GM19351 (cell line): ENCODE measurements at regions not wholly inside any gene's neighbourhood (a gene's known extent, or its start where the extent isn't known, plus 50 kb on each side); places are given as distances from the start of the nearest gene placed in this dataset.

Experiments
- ATAC-seq: cut with Tn5 transposase; IDR thresholded peaks from one replicate; pipeline ENCODE4 v1.9.1; 2021; ENCODE audit warnings: mild to moderate bottlenecking, moderate library complexity; ENCODE audit not compliant: unreplicated experiment

DNA sequence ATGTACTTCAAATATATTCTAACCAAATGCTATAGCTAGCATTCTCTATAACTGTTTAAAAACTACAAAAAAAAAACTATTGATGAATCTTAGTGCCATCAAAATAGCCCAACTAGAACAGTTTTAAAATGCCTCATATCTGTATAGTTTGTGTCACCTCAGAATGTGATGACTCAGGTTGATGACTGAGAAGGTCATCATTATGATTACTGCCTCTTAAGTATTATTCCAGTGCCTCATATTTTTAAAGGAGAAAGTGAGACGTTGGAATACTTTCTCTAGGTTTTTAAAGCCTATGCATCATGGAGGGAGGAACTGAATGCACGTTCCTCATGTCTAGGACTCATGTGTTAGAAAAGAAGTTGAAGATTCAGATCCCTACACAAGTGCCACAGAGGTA lies 88.2 kb downstream of the TMA16 start:
- no peak for ATAC-seq

DNA sequence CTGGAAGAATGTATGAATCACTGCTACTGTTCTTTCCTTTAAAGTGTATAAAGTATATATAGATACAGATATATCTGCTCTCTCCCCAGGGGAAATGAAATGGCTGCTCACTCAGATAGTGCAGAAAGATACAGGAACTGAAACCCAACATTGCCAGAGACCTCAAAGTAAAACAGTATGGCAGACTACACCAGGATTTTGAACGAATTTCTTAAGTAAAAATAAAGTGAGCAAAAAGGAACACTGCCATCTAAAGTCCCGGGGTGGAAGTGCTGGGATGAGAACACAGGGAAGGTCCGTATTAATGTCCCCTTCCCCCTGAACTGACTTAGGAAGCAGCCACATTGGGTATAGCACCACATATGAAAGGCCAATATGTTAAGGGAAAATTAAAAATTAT lies 93.4 kb downstream of the TMA16 start:
- peak; percentile 59 for ATAC-seq

DNA sequence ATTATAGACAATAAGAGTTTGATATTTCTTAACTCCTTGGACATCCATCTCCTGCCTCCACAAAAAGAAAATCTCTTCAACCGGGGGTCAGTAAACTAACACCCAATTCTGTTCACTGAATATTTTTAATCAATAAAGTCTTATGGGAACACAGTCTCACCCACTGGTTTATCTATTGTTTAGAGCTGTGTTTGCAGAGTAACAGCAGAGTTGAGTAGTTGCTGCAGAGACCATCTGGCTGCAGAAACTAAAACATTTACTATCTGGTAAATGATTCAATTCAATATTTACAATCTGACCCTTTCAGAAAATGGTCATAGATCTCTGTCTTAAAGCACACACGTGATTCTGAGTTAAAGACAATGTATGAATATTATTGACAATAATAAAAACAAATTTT lies 94.0 kb downstream of the TMA16 start:
- ATAC-seq, result no peak

DNA sequence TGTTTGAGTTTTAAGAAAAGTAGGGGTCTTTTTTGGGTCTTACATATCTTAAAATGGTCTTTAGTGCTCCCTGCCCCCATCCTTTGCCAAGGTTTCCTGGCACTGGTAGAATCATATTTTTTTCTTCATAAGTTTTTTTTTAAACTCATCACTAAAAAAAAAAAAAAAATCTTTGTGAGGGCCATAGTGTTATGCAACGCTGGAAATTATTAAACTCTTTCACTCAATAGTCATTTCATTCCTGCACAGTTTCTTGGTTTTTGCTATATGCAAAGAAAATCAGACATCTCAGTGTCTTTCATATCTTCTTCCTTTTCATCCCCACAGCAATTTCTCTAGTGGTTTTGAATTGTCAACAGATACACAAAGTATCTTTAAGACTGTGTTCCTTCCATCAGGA lies 95.6 kb downstream of the TMA16 start:
- ATAC-seq, result peak; percentile 35

DNA sequence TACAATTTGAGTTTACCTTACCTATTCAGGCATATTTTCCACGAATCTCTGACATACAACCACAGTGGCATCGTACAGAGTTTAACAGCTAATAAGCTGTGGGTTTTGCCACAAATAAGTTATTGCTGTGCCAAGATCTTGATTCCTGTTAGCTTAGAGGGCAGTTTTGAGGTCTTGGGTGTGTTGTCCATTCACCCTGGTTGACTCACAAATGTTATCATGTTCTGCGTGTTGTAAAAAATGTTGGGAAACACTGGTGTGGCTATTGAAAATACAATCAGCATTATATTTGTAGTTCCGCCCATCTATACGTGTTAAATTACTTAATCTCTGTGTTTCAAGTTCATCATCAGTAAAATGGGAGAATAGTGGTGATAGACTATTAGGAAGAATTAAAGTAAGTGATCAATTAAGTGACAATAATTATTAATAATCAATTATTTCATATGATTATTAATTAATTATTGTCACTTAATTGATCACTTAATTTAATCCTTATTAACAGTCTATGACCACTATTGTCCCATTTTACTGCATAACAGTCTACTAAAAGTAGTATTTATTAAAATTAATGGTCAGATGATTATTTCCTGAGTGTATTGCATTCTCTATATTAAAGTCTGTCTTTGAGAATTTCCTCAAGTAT lies 96.3 kb downstream of the TMA16 start:
- no peak for ATAC-seq

DNA sequence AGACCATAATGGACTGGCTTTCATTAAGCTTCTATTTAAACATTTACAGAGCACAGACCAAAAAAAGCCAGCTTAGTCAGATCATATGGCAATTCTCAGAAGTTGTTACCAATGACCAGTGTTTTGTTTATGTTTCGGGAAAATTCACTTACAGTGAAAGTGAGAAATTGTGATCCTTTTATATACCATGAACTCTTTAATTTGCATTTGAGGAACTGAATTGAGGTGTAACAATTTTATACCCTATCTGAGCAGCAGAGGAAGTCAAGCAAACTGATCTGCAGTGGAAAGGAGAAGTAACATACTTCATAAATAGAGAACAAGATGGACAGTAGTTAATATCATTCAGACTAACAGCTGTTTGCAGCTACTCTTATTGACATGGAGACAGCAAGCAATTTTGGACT lies 97.1 kb downstream of the TMA16 start:
- peak; percentile 80 for ATAC-seq

DNA sequence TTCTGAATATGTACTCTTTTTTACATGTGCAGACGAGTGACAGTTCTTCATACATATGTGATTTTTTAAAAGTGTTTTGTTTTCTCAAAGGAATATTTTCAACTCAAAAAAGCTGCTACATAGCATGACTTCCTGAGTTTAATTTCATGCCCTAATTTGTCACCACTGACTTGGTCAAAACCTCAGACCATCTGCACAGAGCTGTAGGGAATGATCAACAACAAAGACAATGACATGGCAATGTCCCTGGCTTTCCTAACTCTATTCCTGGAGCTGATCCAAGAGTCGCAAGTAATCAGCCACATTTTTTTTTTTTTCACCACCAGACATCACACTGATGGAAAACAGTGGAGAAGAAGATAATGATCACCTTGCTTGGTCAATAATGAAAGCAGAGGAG lies 97.7 kb downstream of the TMA16 start:
- no peak for ATAC-seq

DNA sequence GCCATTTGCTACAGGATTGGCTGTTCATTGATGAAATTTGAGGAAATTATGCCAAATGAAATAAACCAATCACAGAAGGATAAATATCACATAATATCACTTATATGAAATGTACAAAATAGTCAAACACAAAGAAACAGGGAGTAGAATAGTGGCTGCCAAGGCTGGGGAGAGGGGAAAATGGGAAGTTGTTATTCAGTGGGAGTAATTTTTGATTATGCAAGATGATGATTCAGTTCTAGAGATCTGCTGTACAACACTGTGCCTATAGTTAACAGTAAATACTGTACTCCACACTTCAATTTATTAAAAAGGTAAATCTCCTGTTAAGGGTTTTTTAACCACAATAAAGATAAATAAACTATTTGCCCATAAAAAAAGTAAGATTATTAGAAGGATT lies 101.1 kb downstream of the TMA16 start:
- ATAC-seq, result no peak

DNA sequence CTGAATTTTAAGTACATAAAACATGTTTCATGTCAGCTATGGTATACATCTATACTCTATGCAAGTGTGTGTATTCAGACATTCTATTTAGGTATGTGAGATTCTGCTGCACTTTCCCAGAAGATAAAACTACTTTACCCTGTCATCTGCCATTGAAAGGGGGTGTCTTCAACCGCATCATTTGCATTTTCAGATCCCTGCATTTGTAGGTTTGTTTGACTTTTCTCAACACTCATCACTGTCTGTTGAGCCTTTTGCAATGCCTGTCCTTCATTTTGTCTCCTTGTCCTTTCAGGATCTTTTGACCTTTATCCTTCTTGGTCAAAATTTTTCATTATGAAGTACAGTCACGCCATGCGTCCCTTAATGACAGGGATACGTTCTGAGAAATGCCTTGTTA lies 103.5 kb downstream of the TMA16 start:
- ATAC-seq, result peak; percentile 86

DNA sequence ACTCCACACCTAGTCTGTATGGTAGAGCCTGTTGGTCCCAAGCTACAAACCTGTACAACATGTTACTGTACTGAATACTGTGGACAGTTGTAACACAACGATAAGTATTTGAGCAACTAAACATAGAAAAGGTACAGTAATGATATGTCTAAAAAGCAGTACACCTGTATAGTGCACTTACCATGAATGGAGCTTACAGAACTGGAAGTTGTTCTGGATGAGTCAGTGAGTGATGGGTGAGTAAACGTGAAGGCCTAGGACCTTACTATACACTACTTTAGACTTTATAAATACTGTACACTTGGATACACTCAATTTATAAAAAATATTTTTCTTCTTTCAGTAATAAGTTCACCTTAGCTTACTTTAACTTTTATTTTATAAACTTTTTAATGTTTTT lies 104.0 kb downstream of the TMA16 start:
- ATAC-seq, result peak; percentile 36

DNA sequence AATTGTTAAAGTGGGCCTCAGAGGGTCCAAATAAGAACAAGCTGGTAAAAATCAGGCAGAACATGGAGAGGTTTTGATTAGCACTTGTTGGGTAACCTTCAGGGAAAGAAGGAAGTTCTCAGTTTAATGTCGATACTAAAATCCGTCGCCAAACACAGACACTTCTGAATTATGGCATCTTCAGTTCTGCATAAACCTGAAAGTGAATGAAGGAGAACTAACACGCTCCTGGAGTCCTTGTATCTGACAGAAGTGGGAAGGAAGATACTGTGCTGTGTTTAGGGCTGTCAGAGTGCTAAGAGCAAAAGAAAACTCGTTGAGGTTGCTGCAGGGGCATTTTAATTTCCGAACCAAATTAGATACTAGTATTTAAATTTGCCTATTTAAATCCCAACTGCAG lies 106.2 kb downstream of the TMA16 start:
- no peak for ATAC-seq

DNA sequence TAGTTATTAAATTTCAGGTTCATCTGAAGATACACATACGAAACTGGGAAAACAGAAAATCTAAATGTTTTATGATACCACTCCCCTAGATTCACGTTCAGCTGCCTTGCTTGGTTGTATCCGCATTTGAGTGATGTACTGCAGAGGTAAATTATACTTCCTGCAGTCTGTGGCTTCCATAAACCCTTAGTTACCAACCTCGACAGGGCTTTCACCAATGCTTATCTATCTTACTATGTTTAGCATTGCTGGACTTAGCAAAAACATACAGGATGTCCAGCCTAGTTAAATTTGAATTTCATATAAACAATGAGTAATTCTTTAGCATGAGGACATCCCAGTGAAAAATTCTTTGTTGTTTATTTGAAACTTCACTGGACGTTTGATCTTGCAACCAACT lies 108.8 kb downstream of the TMA16 start:
- ATAC-seq, result no peak

DNA sequence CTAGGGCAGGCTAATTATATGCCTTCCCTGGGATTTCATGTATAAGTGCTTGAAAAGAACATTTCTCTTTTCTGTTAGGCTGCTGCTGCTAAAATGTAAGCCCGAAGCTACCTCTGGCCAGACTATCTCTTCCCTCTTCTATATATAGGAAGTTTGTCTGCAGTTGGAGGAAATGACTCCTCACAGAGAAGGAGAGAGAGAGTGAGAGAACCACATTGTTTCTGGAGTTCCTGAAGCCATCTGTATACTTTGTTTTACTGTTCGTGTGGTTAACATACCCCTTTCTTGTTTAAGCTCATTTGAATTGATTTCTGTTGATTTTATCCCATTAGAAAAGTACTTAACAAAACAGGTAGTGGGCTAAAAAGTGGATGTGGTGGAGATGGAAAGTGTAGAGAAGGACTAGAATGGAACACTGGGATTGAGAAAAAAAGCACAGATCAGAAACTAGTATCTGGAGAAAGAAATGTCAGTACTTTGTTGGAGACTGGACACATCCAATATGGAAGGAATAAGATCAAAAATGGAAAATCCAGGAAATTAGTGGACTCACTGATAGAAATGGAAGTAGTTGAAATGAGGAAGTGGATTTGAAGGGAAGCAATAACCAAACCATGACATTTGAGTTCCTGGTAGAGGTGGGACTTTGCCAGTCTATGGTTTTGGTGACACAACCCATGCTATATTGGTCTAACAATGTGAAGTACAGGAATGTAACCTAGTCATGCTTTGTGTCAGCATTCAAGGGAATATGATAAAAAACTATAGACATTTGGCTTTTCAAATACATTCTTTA lies 112.6 kb downstream of the TMA16 start:
- peak; percentile 16 for ATAC-seq

DNA sequence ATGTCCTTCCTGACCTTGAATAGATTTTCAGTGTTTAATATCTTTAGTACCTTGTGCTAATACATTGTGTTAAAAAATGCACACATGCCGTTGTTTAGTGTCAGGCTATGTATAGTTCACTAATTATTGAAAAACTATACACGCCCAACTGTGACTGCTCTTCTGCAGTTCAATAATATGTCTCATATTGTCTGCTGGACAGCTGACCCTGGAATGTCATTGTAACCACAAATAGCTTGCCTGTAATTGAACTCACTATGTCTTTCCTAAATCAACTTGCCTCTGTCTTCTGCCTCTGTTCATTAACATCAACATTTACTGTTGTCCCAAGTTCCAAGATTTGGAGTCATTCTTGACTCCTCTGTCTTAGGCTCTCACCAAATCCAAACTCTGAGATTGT lies 114.5 kb downstream of the TMA16 start:
- ATAC-seq, result no peak

DNA sequence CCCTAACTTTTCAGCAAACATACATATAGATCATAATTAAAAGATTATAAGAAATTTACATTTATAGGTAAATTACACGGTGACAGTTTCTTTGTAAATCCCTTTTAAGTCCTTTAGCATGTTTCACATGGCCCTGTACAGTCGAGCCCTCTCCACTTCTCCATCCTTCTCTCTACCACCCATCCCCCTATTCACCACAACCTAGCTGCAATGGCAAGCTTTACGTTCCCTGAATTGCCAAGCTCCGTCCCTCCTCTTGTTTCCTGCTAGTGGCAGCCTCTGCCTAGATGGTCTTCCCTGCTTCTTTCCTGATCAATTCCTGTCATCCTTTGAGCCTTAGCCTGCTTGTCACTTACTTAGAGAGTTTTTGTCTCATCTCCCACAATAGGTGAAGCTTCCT lies 116.2 kb downstream of the TMA16 start:
- no peak for ATAC-seq

DNA sequence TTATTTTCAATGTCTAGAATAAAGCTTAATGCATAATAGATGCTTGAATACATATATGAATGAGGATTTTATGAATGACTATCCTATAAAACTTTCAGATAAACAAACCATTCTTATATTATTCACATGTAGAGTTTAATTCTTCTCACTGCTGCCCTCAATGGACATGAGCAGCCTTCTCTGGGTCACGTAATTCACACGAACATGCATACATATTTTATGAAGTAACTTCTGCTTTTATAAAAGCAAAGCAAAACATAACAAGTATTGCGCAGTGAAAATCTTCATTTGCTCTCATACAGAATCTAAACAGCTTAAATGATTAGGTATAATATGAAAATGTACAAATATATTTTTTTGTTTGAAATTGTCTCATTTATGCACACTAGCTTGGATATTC lies 116.7 kb downstream of the TMA16 start:
- ATAC-seq, result peak; percentile 28

DNA sequence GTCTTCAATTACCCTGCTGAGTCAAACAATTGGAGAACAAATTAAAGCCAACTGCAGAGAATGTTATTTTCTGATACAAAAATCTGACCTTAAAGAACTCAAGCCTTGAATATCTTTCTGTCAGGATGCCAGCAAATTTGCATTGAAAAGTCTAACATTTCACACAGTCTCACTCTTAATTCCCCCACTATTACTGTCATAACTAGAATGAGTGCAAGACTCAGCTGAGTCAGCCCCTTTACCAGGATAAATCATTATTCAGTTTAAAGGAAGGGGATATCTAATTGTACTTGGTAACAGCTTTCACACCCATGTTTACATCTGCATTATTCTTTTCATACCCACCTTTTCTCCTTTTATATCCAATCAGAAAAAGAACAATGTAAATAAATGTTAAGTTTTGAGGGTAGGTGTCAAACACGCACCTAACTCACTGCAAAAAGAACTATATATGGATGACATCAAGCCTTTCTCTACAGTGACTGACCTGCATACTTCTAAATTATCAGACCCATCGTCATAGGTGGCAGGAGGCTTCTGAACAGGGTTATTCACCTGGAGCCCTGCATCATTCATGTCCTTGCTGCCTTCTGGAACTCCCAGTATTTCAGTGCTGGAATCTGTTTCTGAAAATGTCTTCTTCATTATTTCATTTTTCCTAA lies 117.4 kb downstream of the TMA16 start:
- ATAC-seq, result peak; percentile 69

DNA sequence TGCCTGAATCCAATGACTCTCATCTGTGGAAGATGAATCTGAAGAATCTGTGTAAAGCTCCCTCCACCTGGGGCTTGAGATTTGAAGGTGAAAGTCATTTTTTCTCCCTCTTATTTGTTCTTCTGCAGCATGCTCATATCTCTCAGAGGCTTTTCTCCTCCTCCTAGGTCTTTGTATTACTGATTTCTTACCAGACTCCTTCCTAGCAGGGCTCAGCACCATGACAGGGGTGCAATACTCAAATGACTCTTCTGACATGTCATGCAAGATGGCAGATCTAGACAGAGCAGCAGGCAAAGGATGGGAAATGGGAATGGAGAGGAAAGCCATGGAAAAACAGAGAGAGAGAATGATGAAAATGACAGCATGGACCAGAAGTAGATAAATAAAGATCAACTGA lies 118.3 kb downstream of the TMA16 start:
- ATAC-seq, result no peak

DNA sequence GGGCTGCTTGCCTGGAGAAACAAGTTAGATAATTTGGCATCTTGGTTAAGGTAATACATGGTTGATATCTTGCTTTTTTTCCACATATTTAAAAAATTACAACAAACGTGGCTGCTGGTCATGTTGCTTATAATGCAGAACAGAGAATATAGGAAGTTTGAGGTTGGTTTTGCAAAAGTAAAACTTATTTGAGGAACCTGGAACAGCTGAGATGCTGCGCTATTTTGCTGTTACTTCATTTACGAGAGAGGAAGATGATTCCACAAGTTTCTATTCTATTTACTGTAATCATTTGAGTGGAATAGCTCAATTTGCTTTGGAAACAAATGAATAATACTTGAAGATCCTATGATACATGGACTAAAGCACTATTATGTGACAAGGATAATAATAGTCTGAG lies 118.9 kb downstream of the TMA16 start:
- ATAC-seq, result no peak

DNA sequence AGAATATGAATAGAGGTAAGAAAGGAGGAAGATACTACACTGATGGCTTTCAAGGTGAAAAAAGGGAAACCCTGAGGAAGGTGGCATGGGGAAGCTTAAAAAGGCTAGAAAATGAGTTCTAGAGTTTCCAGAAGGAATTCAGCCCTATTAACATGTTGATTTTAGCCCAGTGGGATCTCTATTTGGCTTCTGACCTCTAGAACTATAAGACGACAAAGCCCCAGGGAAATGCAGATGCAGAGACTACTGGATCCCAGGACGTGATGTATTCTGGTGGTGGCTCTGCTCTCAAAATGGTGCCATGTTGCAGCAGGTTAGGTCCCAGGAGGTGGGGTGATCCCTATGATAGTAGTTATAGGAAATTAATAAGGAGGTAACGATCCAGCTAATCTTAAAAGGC lies 120.4 kb downstream of the TMA16 start:
- ATAC-seq, result no peak

DNA sequence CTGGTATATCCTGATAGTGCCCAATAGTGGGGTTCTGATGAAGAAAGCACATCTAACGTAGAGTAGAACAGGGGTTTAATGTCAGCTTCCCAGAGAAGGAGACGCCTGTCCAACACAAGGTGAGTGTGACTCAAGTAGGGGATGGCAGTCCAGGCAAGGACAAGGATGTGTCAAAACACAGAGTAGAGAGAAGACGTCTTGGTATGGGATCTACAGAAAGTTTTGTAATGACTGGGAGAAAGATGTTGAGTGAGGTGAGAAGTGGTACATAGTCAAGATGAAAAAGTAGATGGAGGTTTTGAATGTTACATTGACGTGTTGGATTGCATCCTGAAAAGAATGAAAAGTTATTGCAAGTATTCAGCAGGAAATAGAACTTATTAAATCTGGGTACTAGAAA lies 124.4 kb downstream of the TMA16 start:
- ATAC-seq, result peak; percentile 42

DNA sequence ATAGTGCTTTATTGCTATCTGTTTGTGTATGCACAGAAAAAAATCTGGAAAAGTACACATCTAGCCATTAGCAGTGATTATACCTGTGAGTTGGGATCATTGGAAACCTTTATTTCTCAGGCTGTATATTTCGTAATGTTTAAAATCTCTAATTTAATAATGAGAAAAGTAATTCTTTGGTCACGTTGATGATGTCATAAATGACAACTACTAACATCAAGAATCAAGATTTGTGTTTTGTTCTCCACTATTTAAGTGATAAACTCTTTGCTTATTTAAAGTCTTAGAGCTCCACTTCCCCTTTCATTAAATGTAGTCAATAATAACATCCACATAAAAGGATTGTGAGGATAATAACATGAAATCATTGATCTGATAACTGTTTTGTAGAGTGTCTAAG lies 126.2 kb downstream of the TMA16 start:
- ATAC-seq, result no peak
